Adipocyte (in vitro differentiated cells): ENCODE measurements at regions not wholly inside any gene's neighbourhood (a gene's known extent, or its start where the extent isn't known, plus 50 kb on each side); places are given as distances from the start of the nearest gene placed in this dataset.

Experiments
- DNase-seq: peaks from one replicate; pipeline ENCODE4 v3.0.0-alpha.2; 2015; ENCODE audit warnings: low read depth
- H3K27me3 ChIP-seq: replicated peaks from 2 replicates; pipeline ENCODE4 v1.7.0; 2013; ENCODE audit warnings: mild to moderate bottlenecking, low read length, moderate library complexity; ENCODE audit not compliant: control insufficient read depth, insufficient read depth
- H3K36me3 ChIP-seq: 2 replicates; pipeline ENCODE4 v1.7.0; 2013; ENCODE audit warnings: low read length, mild to moderate bottlenecking, moderate library complexity; ENCODE audit not compliant: control insufficient read depth, insufficient read depth, severe bottlenecking
- H3K4me1 ChIP-seq: 2 replicates; pipeline ENCODE4 v1.7.0; 2013; ENCODE audit warnings: mild to moderate bottlenecking, low read length, moderate library complexity; ENCODE audit not compliant: control insufficient read depth, insufficient read depth
- H3K4me3 ChIP-seq: 2 replicates; pipeline ENCODE4 v1.7.0; 2013; ENCODE audit warnings: mild to moderate bottlenecking, low read length, moderate library complexity
- H3K9ac ChIP-seq: 2 replicates; pipeline ENCODE4 v1.7.0; 2013; ENCODE audit warnings: mild to moderate bottlenecking, low read length, moderate library complexity
- H3K9me3 ChIP-seq: 2 replicates; pipeline ENCODE4 v1.7.0; 2013; ENCODE audit warnings: mild to moderate bottlenecking, low read length, moderate library complexity; ENCODE audit not compliant: control insufficient read depth

DNA sequence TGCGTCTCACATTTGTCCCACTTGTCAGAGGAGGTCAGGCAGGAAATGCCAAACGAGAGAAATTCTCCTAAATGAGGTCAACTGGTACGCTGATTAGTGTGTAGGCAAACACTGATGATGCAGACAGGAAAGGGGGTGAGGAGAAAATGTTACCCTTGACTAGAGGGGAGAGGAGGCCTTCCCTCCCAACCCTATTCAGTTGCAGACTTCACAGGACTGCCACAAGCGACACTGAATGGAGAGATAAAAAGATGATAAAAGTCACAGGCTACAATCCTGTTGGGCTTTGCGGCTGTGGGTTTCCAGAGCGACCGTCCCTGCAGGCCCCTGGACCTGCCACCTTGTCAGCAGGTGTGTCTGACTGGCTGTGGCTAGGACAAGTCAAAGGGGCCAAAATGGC lies 569.4 kb downstream of the CDH26 start:
- H3K4me1 ChIP-seq, result no peaks in the 10 kb centered on the region
- H3K4me3 ChIP-seq, result no peak overlapping the region
- no peaks in the 10 kb centered on the region for H3K36me3 ChIP-seq
- no peaks in the 10 kb centered on the region for H3K9me3 ChIP-seq
- H3K9ac ChIP-seq, result no peak overlapping the region
- no peaks in the 10 kb centered on the region for H3K27me3 ChIP-seq
- DNase-seq, result no peak

DNA sequence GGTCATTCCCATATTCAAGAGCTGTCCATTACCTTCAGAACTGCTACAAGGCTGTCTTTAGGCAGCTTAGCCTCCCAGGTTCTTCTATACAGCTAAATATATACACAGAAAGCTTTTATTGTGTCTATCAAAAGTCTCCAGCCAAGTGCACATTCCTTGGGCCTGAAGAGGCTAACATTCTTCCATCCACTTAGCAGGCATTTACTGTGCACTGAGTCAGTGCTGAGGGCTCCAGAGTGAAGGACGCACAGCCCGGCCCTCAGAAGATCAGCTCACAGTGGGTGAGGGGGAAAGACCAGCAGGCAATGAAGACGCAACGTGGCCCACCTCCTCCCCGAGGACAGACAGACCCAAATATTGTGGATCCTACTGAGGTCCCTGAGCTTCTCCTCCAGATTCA lies 569.9 kb downstream of the CDH26 start:
- H3K4me3 ChIP-seq, result no peak overlapping the region
- H3K9me3 ChIP-seq, result no peaks in the 10 kb centered on the region
- no peaks in the 10 kb centered on the region for H3K4me1 ChIP-seq
- H3K27me3 ChIP-seq, result no peaks in the 10 kb centered on the region
- no peaks in the 10 kb centered on the region for H3K36me3 ChIP-seq
- no peak overlapping the region for H3K9ac ChIP-seq
- no peak for DNase-seq

DNA sequence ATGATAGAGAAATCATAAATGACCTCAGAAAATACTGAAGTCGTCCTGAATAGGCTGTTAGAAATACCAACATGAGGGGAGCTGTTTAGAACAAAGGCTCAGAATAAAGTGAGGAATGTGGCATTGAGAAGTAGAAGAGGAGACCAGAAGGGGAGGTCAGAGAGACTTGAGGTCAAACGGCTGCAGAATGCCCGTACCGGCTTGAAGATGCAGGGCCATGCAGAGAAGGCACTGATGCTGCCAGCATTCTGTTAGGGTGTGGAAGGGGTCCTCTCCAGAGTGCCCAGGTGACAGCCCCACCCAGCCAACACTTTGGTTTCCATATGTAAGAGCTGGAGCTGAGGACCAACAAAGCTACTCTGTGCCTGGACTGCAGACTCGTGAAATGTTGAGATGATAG lies 570.9 kb downstream of the CDH26 start:
- H3K9me3 ChIP-seq, result no peaks in the 10 kb centered on the region
- H3K4me1 ChIP-seq, result no peaks in the 10 kb centered on the region
- H3K27me3 ChIP-seq, result no peaks in the 10 kb centered on the region
- no peak for DNase-seq
- no peak overlapping the region for H3K4me3 ChIP-seq
- no peaks in the 10 kb centered on the region for H3K36me3 ChIP-seq
- H3K9ac ChIP-seq, result no peak overlapping the region

DNA sequence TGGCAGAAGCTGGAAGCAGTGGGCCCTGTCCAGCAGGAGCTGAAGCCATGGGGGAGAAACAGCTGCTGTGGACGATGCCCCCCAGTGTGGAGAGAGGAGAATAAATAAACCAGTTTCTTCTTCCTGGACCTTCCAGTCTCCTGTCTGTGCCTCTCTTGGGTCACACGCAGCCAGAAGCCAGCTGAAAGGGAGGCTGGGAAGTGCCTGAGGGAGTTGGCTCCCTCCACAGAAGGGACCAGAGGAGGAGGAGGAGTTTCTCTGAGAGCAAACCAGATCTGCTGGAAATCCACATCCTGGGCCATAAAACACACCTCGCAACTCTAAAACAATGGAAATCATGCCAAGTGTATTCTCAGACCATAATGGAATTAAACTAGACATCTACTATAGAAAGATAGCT lies 577.0 kb downstream of the CDH26 start:
- Histone ChIP-seq H3K9ac (no peak overlapping the region), H3K9me3 (no peaks in the 10 kb centered on the region), H3K36me3 (no peaks in the 10 kb centered on the region), H3K27me3 (peaks cover 3% of the 10 kb centered on the region), H3K4me1 (no peaks in the 10 kb centered on the region), H3K4me3 (no peak overlapping the region)
- DNase-seq, result no peak

DNA sequence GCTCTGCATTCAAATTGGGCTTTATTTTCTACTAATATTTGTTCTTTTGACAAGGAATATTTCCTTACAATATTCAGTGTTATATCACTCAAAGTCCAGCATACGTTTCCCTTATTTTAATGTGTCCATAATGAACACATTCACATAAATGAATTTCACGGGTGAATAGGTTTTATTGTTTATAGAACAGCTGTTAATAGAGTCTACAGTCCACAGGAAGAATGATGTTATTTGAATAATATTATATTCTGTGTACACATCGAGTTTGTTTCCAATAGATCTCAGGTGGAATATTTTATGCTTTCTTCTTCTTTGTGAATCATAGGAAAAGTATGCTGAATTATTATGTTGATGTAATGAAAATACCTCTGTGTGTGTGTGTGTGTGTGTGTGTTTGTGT lies 582.4 kb downstream of the CDH26 start:
- no peak for DNase-seq

DNA sequence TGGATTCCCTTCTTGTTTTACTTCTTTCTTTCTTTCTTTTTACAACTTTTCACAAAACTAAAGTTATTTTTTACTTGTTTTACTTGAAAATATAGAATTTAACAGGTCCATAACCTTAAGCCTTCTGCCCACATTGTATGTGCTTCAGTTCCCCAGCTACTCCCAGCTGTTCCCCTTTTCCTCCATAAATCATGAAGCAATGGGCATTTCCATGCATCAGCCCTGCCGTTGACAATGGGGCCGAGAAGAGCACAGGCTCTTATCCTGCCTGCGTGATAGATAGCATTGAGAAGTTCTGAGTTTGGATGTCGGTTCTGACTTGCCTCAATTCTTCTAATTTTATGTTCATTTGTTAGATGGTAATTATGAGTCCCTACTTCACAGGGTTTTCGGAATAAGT lies 583.8 kb downstream of the CDH26 start:
- Histone ChIP-seq H3K9me3 (peaks cover 6% of the 10 kb centered on the region), H3K27me3 (no peaks in the 10 kb centered on the region), H3K4me3 (no peak overlapping the region), H3K9ac (no peak overlapping the region), H3K36me3 (no peaks in the 10 kb centered on the region), H3K4me1 (no peaks in the 10 kb centered on the region)
- DNase-seq, result no peak

More for the DNA sequence above, 582.4 kb downstream of the CDH26 start:
- H3K36me3 ChIP-seq, result no peaks in the 10 kb centered on the region
- no peak overlapping the region for H3K4me3 ChIP-seq
- no peaks in the 10 kb centered on the region for H3K4me1 ChIP-seq
- H3K27me3 ChIP-seq, result peaks cover 3% of the 10 kb centered on the region
- peaks cover 3% of the 10 kb centered on the region for H3K9me3 ChIP-seq
- H3K9ac ChIP-seq, result no peak overlapping the region

DNA sequence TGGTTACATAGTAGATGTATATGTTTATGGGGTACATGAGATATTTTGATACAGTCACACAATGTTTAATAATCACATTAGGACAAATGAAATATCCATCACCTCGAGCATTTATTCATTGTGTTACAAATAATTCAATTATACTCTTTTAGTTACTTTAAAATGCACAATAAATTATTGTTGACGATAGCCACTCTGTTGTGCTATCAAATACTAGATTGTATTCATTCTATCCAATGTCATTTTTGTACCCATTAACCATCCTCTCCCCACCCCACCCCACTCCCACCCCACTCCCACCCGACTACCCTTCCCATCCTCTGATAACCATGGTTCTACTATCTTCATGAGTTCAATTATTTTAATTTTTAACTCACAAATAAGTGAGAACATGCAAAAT lies 585.4 kb downstream of the CDH26 start:
- Histone ChIP-seq H3K9me3 (peaks cover 6% of the 10 kb centered on the region), H3K27me3 (no peaks in the 10 kb centered on the region), H3K36me3 (no peaks in the 10 kb centered on the region), H3K4me1 (no peaks in the 10 kb centered on the region), H3K4me3 (no peak overlapping the region), H3K9ac (no peak overlapping the region)
- no peak for DNase-seq

DNA sequence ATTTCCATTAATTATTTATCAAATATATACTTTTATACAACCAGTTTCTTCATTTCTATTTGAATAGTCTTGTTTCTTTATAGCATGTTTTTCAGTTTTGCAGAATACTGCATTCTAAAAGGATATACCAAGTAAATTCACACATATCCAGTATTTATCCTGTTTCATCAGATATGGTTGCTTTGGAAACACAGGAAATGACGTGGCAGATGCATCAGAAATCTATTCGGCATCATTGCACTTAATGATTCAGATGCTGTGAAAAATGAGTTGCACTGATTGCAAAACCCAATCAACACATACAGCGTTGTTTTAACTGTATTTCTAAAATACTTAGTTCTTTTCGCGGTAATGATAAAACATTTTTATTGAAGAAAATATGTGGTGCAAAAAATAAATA lies 594.9 kb downstream of the CDH26 start:
- no peaks in the 10 kb centered on the region for H3K9me3 ChIP-seq
- H3K4me1 ChIP-seq, result no peaks in the 10 kb centered on the region
- no peaks in the 10 kb centered on the region for H3K27me3 ChIP-seq
- DNase-seq, result no peak
- H3K4me3 ChIP-seq, result no peak overlapping the region
- H3K9ac ChIP-seq, result no peak overlapping the region
- H3K36me3 ChIP-seq, result no peaks in the 10 kb centered on the region

DNA sequence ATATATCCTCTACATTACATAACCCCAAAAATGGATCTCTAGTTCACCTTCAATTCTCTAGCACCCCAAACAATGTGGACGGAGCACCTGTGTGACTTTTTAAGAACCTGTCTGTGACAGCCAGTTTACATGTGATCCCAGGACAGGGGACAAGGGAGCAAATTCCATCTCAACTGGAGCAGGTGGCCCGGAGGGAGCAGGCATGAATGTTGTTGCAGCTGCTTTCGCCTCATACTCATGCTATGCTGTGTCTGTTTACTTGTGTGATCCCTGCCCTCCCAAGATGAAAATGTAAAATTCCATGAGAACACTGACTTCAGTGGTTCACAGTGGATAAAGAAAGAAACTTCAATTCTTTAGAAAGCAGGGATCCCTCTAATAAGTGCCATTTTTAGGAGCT lies 600.3 kb downstream of the CDH26 start:
- Histone ChIP-seq H3K4me1 (no peaks in the 10 kb centered on the region), H3K27me3 (no peaks in the 10 kb centered on the region), H3K9ac (no peak overlapping the region), H3K9me3 (no peaks in the 10 kb centered on the region), H3K4me3 (no peak overlapping the region), H3K36me3 (no peaks in the 10 kb centered on the region)
- DNase-seq, result no peak

DNA sequence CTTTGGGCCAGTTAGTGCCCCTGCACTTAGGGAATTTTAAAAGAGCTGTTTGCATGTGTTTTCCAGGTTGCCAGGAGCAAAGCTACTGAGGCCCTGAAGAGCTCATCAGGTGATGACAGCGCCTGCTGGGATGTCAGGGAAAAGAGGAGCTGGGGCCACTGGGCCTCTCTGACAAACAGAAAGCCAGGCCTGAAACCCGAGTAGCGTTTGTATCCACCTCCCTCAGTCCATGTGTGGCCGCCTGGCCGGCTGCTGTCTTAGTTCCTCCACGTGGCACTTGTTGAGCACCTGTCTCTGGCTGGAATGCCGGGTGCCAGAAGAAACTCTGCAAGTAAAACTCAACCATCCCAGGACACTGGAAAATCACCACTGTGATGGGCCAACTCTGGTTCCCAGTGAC lies 601.2 kb downstream of the CDH26 start:
- no peaks in the 10 kb centered on the region for H3K9me3 ChIP-seq
- H3K36me3 ChIP-seq, result no peaks in the 10 kb centered on the region
- no peaks in the 10 kb centered on the region for H3K27me3 ChIP-seq
- H3K4me1 ChIP-seq, result no peaks in the 10 kb centered on the region
- no peak for DNase-seq
- H3K4me3 ChIP-seq, result no peak overlapping the region
- H3K9ac ChIP-seq, result no peak overlapping the region

DNA sequence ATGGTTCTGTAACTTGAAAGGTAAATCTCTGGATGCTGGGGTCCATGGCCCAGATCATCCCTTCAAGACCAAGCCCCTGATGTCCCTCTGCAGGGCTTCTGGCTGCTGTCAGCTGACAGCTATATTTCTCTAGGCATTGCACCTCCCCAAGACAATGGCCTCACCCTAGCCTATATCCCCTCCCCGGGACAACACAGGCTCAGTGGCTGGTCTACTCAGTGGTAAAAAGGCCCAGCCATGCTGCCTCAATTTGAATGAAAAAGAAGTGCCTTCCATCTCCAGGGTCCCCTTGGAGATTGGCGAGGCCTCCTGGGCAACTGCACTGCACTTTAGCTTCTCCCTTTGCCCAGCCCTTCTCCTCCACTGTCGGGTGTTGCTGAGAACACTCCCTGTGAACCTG lies 602.8 kb downstream of the CDH26 start:
- Histone ChIP-seq H3K9me3 (no peaks in the 10 kb centered on the region), H3K4me1 (no peaks in the 10 kb centered on the region), H3K9ac (no peak overlapping the region), H3K27me3 (no peaks in the 10 kb centered on the region), H3K4me3 (no peak overlapping the region), H3K36me3 (no peaks in the 10 kb centered on the region)
- no peak for DNase-seq

DNA sequence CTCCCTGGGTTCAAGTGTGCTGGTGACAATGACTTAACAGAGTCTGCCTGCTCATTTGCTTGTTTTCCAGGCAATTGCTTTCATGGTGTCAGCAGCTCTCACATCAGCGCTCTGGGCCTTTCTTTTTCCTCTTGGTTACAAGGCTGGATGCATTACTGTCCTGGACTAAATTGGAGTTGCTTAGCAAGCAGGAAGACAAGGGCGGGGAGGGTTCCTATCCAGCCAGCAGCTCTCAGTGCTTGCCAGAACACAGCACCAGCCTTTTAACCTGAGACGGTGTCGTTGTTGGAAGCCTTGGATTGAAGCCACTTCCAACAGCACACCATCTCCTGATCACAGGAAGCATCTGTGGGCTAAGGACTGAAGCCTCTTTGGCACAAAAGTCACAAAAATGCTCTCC lies 606.9 kb downstream of the CDH26 start:
- Histone ChIP-seq H3K27me3 (no peaks in the 10 kb centered on the region), H3K9ac (no peak overlapping the region), H3K4me3 (no peak overlapping the region), H3K9me3 (no peaks in the 10 kb centered on the region), H3K36me3 (no peaks in the 10 kb centered on the region), H3K4me1 (no peaks in the 10 kb centered on the region)
- no peak for DNase-seq
